PC-9 (cell line): ENCODE measurements at regions not wholly inside any gene's neighbourhood (a gene's known extent, or its start where the extent isn't known, plus 50 kb on each side); places are given as distances from the start of the nearest gene placed in this dataset.

Source experiments
- CTCF ChIP-seq: fragments of 200-600 bp; sonication (generic); conservative IDR thresholded peaks from 2 replicates; pipeline ENCODE4 v1.6.1; 2017; ENCODE audit warnings: mixed run types, antibody characterized with exemption, mild to moderate bottlenecking, moderate library complexity
- EZH2 ChIP-seq: fragments of 200-600 bp; sonication (generic); IDR thresholded peaks from 2 replicates; pipeline ENCODE4 v1.8.0; 2017; ENCODE audit warnings: antibody characterized with exemption, low read depth

- TF ChIP-seq CTCF (no peak), EZH2 (no peak)
These were observed 197.5 kb downstream of the CYLD start for GRCh38 chr16:50939356-50939755.
